HCT116 (cell line): ENCODE measurements at regions not wholly inside any gene's neighbourhood (a gene's known extent, or its start where the extent isn't known, plus 50 kb on each side); places are given as distances from the start of the nearest gene placed in this dataset.

Source experiments
- ATAC-seq: fragments of 200-7000 bp; cut with Tn5 transposase; 2 replicates; pipeline ENCODE4 v1.9.1; 2020; ENCODE audit warnings: mild to moderate bottlenecking, moderate library complexity
- BruUV-seq: library from RNA; stranded (reverse); fragments of 400-500 nt; replicated peaks from 2 replicates; lab custom pipeline; 2021; lab: Mats Ljungman, UMichigan
- CTCF ChIA-PET: fragments of 300-600 bp; sonication (Branson Sonifier 250); formaldehyde crosslinking; loops from one replicate; lab custom pipeline; 2021; ENCODE audit warnings: antibody characterized with exemption; lab: Charles Lee
- POLR2A ChIA-PET: fragments of 300-600, 350-600 bp; sonication (Branson Sonifier 250); formaldehyde crosslinking; loops from one replicate; lab custom pipeline; 2021; ENCODE audit warnings: antibody characterized with exemption; lab: Charles Lee
- RAD21 ChIA-PET, 2 experiments: fragments of 300-600 bp; sonication (Branson Sonifier 250); formaldehyde crosslinking; loops; one replicate each; lab custom pipeline; 2023; ENCODE audit warnings: low total read pairs in 2 of 2; ENCODE audit not compliant: uncharacterized antibody in 2 of 2, unreplicated experiment in 2 of 2, low non-redundant PET in 1 of 2; lab: Charles Lee
- DNase-seq: peaks from one replicate; pipeline ENCODE4 v3.0.0-alpha.2; 2010; ENCODE audit warnings: low read depth, low spot score
- H2AFZ ChIP-seq: fragments of 200-600 bp; shearing (Covaris generic), sonication (generic); 2 replicates; pipeline ENCODE4 v1.6.1; 2017; ENCODE audit warnings: low read depth, mixed run types, mixed read lengths, antibody characterized with exemption, low read length; ENCODE audit not compliant: poor library complexity, severe bottlenecking
- H3K27ac ChIP-seq: 2 replicates; pipeline ENCODE4 v1.5.1; 2012; ENCODE audit warnings: low read depth, low read length
- H3K27me3 ChIP-seq: fragments of 200-600 bp; sonication (generic); 2 replicates; pipeline ENCODE4 v1.6.1; 2016; ENCODE audit warnings: mixed run types, low read length, mixed read lengths; ENCODE audit not compliant: insufficient read depth
- H3K36me3 ChIP-seq, 2 experiments: fragments of 200-500 bp in 1 of 2; fragments of 200-600 bp in 1 of 2; sonication (Bioruptor generic) in 1 of 2; sonication (generic) in 1 of 2; 2 replicates each; pipeline versions ENCODE4 v1.5.1 to v1.6.1; 2014 to 2016; ENCODE audit warnings: low read length in 2 of 2, inconsistent platforms in 1 of 2, mixed read lengths in 1 of 2, mixed run types in 1 of 2; ENCODE audit not compliant: insufficient read depth in 2 of 2, control insufficient read depth in 1 of 2
- H3K4me1 ChIP-seq, 2 experiments: fragments of 200-600 bp in 1 of 2; sonication (generic) in 1 of 2; 2 replicates each; pipeline versions ENCODE4 v1.5.1 to v1.6.1; 2012 to 2017; ENCODE audit warnings: low read length in 2 of 2, inconsistent platforms in 1 of 2, mild to moderate bottlenecking in 1 of 2, mixed read lengths in 1 of 2, mixed run types in 1 of 2, moderate library complexity in 1 of 2; ENCODE audit not compliant: insufficient read depth in 2 of 2, control insufficient read depth in 1 of 2
- H3K4me2 ChIP-seq: fragments of 200-600 bp; sonication (generic); 2 replicates; pipeline ENCODE4 v1.6.1; 2017; ENCODE audit warnings: mixed run types, low read length, mixed read lengths
- H3K4me3 ChIP-seq, 2 experiments: fragments of 200-600 bp in 1 of 2; sonication (generic) in 1 of 2; replicated peaks in 1 of 2; 2 replicates each; pipeline ENCODE4 v1.5.1; 2011 to 2016; ENCODE audit warnings: low read length in 2 of 2, control low read depth in 1 of 2, low read depth in 1 of 2, mild to moderate bottlenecking in 1 of 2, mixed read lengths in 1 of 2, mixed run types in 1 of 2
- H3K79me2 ChIP-seq: fragments of 200-600 bp; sonication (generic); 2 replicates; pipeline ENCODE4 v1.6.1; 2017; ENCODE audit warnings: mild to moderate bottlenecking, mixed run types, low read length, moderate library complexity, mixed read lengths; ENCODE audit not compliant: insufficient read depth
- H3K9ac ChIP-seq: fragments of 200-600 bp; sonication (generic); 2 replicates; pipeline ENCODE4 v1.6.1; 2016; ENCODE audit warnings: low read length, mixed read lengths
- H3K9me2 ChIP-seq: fragments of 200-600 bp; sonication (generic), shearing (Covaris generic); 2 replicates; pipeline ENCODE4 v1.6.1; 2017; ENCODE audit warnings: mixed run types, mild to moderate bottlenecking, moderate library complexity; ENCODE audit not compliant: insufficient read depth
- H3K9me3 ChIP-seq, 2 experiments: fragments of 200-500 bp in 1 of 2; fragments of 200-600 bp in 1 of 2; sonication (Bioruptor generic) in 1 of 2; sonication (generic) in 1 of 2; 2 replicates each; pipeline ENCODE4 v1.6.1; 2014 to 2017; ENCODE audit warnings: low read length in 2 of 2, mixed read lengths in 2 of 2, inconsistent platforms in 1 of 2, low read depth in 1 of 2, mild to moderate bottlenecking in 1 of 2, mixed run types in 1 of 2, moderate library complexity in 1 of 2; ENCODE audit not compliant: control insufficient read depth in 1 of 2, insufficient read depth in 1 of 2
- H4K20me1 ChIP-seq: fragments of 200-600 bp; sonication (generic), shearing (Covaris generic); 2 replicates; pipeline ENCODE4 v1.6.1; 2017; ENCODE audit warnings: mixed run types, mild to moderate bottlenecking, moderate library complexity; ENCODE audit not compliant: insufficient read depth
- ATF3 ChIP-seq: IDR thresholded peaks from 2 replicates; pipeline ENCODE4 v1.6.1; 2012
- CBX3 ChIP-seq: IDR thresholded peaks from 2 replicates; pipeline ENCODE4 v1.6.1; 2012; ENCODE audit warnings: low read depth
- CTCF ChIP-seq, 3 experiments: fragments of 200-600 bp in 1 of 3; sonication (generic) in 1 of 3; IDR thresholded peaks in 2 of 3; conservative IDR thresholded peaks in 1 of 3; 2 replicates each; pipeline ENCODE4 v1.5.1; 2012 to 2017; ENCODE audit warnings: low read depth in 2 of 3, low read length in 2 of 3, antibody characterized with exemption in 1 of 3, borderline replicate concordance in 1 of 3, control low read depth in 1 of 3, mild to moderate bottlenecking in 1 of 3, mixed read lengths in 1 of 3, mixed run types in 1 of 3, moderate library complexity in 1 of 3; ENCODE audit not compliant: insufficient read depth in 1 of 3
- EGR1 ChIP-seq: IDR thresholded peaks from 2 replicates; pipeline ENCODE4 v1.6.1; 2012; ENCODE audit warnings: low read depth
- ELF1 ChIP-seq: IDR thresholded peaks from 2 replicates; pipeline ENCODE4 v1.6.1; 2012; ENCODE audit warnings: low read depth, borderline replicate concordance
- EZH2 ChIP-seq: fragments of 200-600 bp; sonication (generic); IDR thresholded peaks from 2 replicates; pipeline ENCODE4 v1.6.1; 2017; ENCODE audit warnings: antibody characterized with exemption, mixed run types
- EZH2phosphoT487 ChIP-seq: fragments of 200-600 bp; IDR thresholded peaks from 2 replicates; pipeline ENCODE4 v1.6.1; 2018; ENCODE audit warnings: antibody characterized with exemption, borderline replicate concordance
- JUND ChIP-seq: IDR thresholded peaks from 2 replicates; pipeline ENCODE4 v1.6.1; 2012
- POLR2A ChIP-seq: IDR thresholded peaks from 2 replicates; pipeline ENCODE4 v1.7.0; 2011; ENCODE audit warnings: borderline replicate concordance; ENCODE audit not compliant: insufficient read depth, insufficient read length; ENCODE audit errors: extremely low read depth
- RAD21 ChIP-seq: IDR thresholded peaks from 2 replicates; pipeline ENCODE4 v1.6.1; 2012; ENCODE audit warnings: low read depth, mild to moderate bottlenecking
- SIN3A ChIP-seq: IDR thresholded peaks from 2 replicates; pipeline ENCODE4 v1.6.1; 2012; ENCODE audit warnings: low read depth
- SP1 ChIP-seq: IDR thresholded peaks from 2 replicates; pipeline ENCODE4 v1.6.1; 2012; ENCODE audit warnings: low read depth
- SRF ChIP-seq: IDR thresholded peaks from 2 replicates; pipeline ENCODE4 v1.6.1; 2012; ENCODE audit warnings: low read depth
- YY1 ChIP-seq: IDR thresholded peaks from 2 replicates; pipeline ENCODE4 v1.6.1; 2011; ENCODE audit warnings: low read length, low read depth, moderate library complexity, mild to moderate bottlenecking; ENCODE audit not compliant: insufficient replicate concordance; ENCODE audit errors: extremely low read depth
- ZBTB33 ChIP-seq: IDR thresholded peaks from 2 replicates; pipeline ENCODE4 v1.6.1; 2011; ENCODE audit warnings: mild to moderate bottlenecking, low read length, moderate library complexity; ENCODE audit not compliant: insufficient replicate concordance; ENCODE audit errors: extremely low read depth
- intact Hi-C: fragments of 100-400 bp; cut with micrococcal nuclease; formaldehyde crosslinking; loops from 2 replicates; pipeline ENCODE4 v1.10.0; 2022

GRCh38 chr6:54633601-54634000 is 213.0 kb upstream of the FAM83B start:
- H3K4me3 ChIP-seq = no peak overlapping the region
- ChIA-PET POLR2A (no interaction called here), CTCF (no interaction called here), RAD21 (no interaction called here)
- no peaks in the 10 kb centered on the region for H3K4me1 ChIP-seq
- H3K4me2 ChIP-seq = no peak overlapping the region
- no peak overlapping the region for H3K27ac ChIP-seq
- H3K79me2 ChIP-seq = no peaks in the 10 kb centered on the region
- H2AFZ ChIP-seq = no peak overlapping the region
- H3K9me3 ChIP-seq = no peaks in the 10 kb centered on the region
- no peaks in the 10 kb centered on the region for H3K36me3 ChIP-seq
- H3K27me3 ChIP-seq = no peaks in the 10 kb centered on the region
- BruUV-seq = no TSS peak
- H3K9ac ChIP-seq = no peak overlapping the region
- no peaks in the 10 kb centered on the region for H3K9me2 ChIP-seq
- no peak for TF ChIP-seq EZH2phosphoT487
- TF ChIP-seq EZH2 = no peak
- TF ChIP-seq SIN3A = no peak
- TF ChIP-seq CBX3 = no peak
- no peak for TF ChIP-seq CTCF (IDR thresholded peaks at IDR 0.05 in 2 of 3, conservative IDR thresholded peaks at IDR 0.05 in 1 of 3; ENCODE audit: borderline replicate concordance in 1 of 3, insufficient read depth in 1 of 3, low read depth in 2 of 3, low read length in 2 of 3)
- TF ChIP-seq EGR1 = no peak
- no peak for TF ChIP-seq ELF1
- no peak for TF ChIP-seq POLR2A
- TF ChIP-seq JUND = no peak
- no peak for TF ChIP-seq YY1
- TF ChIP-seq RAD21 = no peak
- intact Hi-C loops = no loop called here
- H4K20me1 ChIP-seq = no peaks in the 10 kb centered on the region
- ATAC-seq = no peak
- DNase-seq = no peak

GRCh38 chr6:54640911-54641310 is 205.7 kb upstream of the FAM83B start:
- TF ChIP-seq SP1 (no peak), ATF3 (no peak), EZH2phosphoT487 (no peak), JUND (no peak), EGR1 (no peak), ZBTB33 (no peak), SRF (no peak), ELF1 (no peak)
- BruUV-seq = no TSS peak
- no peaks in the 10 kb centered on the region for H3K36me3 ChIP-seq
- H3K4me2 ChIP-seq = no peak overlapping the region
- no peaks in the 10 kb centered on the region for H3K27me3 ChIP-seq
- no peak overlapping the region for H3K9ac ChIP-seq
- no peak overlapping the region for H2AFZ ChIP-seq
- H4K20me1 ChIP-seq = no peaks in the 10 kb centered on the region
- H3K9me3 ChIP-seq = no peaks in the 10 kb centered on the region
- no peak overlapping the region for H3K4me3 ChIP-seq
- H3K27ac ChIP-seq = no peak overlapping the region
- ATAC-seq (no peak), DNase-seq (no peak)
- ChIA-PET RAD21 (no interaction called here), CTCF (no interaction called here), POLR2A (no interaction called here)
- no peaks in the 10 kb centered on the region for H3K79me2 ChIP-seq
- no peaks in the 10 kb centered on the region for H3K4me1 ChIP-seq
- intact Hi-C loops = no loop called here
- H3K9me2 ChIP-seq = no peaks in the 10 kb centered on the region
